CD4-positive, alpha-beta memory T cell (primary cell): ENCODE measurements at regions not wholly inside any gene's neighbourhood (a gene's known extent, or its start where the extent isn't known, plus 50 kb on each side); places are given as distances from the start of the nearest gene placed in this dataset.

ENCODE experiments used
- CTCF ChIA-PET: fragments of 350-600 bp; sonication (Branson Sonifier 250); formaldehyde crosslinking; loops from one replicate; lab custom pipeline; 2021; ENCODE audit warnings: inconsistent platforms; ENCODE audit not compliant: partially characterized antibody; lab: Charles Lee
- POLR2A ChIA-PET: fragments of 350-600 bp; sonication (Branson Sonifier 250); formaldehyde crosslinking; loops from one replicate; lab custom pipeline; 2021; ENCODE audit not compliant: partially characterized antibody; lab: Charles Lee
- DNase-seq, 5 donors: peaks; one replicate each; pipeline versions ENCODE4 v3.0.0 to v3.0.0-alpha.2; 2020 to 2022; ENCODE audit warnings: mixed read lengths in 1 of 5
- H3K27ac ChIP-seq: one replicate; pipeline ENCODE4 v1.7.0; 2013; ENCODE audit warnings: low read depth, low read length
- H3K27me3 ChIP-seq: 2 replicates; pipeline ENCODE4 v1.7.0; 2013; ENCODE audit warnings: mild to moderate bottlenecking, low read length, moderate library complexity; ENCODE audit not compliant: insufficient read depth
- H3K36me3 ChIP-seq: 2 replicates; pipeline ENCODE4 v1.7.0; 2013; ENCODE audit warnings: mild to moderate bottlenecking, low read length, moderate library complexity; ENCODE audit not compliant: insufficient read depth
- H3K4me1 ChIP-seq: 2 replicates; pipeline ENCODE4 v1.7.0; 2013; ENCODE audit warnings: mild to moderate bottlenecking, low read length, moderate library complexity; ENCODE audit not compliant: insufficient read depth
- H3K4me3 ChIP-seq, 2 donors: one replicate each; pipeline ENCODE4 v1.7.0; 2013; ENCODE audit warnings: low read length in 2 of 2, mild to moderate bottlenecking in 1 of 2
- H3K9me3 ChIP-seq, 2 donors: one replicate each; pipeline ENCODE4 v1.7.0; 2013; ENCODE audit warnings: low read length in 2 of 2, control low read depth in 1 of 2; ENCODE audit not compliant: control insufficient read depth in 1 of 2
- H3K27ac Mint-ChIP-seq, 7 donors: one replicate each; pipeline ENCODE4 v1.8.0; 2020 to 2021; ENCODE audit warnings: mixed read lengths in 7 of 7, mild to moderate bottlenecking in 6 of 7, inconsistent platforms in 3 of 7, moderate library complexity in 3 of 7
- H3K27me3 Mint-ChIP-seq, 2 donors: one replicate each; pipeline ENCODE4 v1.8.0; 2020 to 2021; ENCODE audit warnings: mixed read lengths in 2 of 2
- H3K36me3 Mint-ChIP-seq, 2 donors: one replicate each; pipeline ENCODE4 v1.8.0; 2020 to 2021; ENCODE audit warnings: mixed read lengths in 2 of 2, inconsistent platforms in 1 of 2, mild to moderate bottlenecking in 1 of 2
- H3K4me1 Mint-ChIP-seq, 4 donors: one replicate each; pipeline ENCODE4 v1.8.0; 2020 to 2021; ENCODE audit warnings: mixed read lengths in 4 of 4, mild to moderate bottlenecking in 1 of 4
- H3K4me3 Mint-ChIP-seq, 8 donors: one replicate each; pipeline ENCODE4 v1.8.0; 2020 to 2021; ENCODE audit warnings: mixed read lengths in 8 of 8, mild to moderate bottlenecking in 7 of 8, moderate library complexity in 6 of 8, inconsistent platforms in 3 of 8
- H3K9me3 Mint-ChIP-seq, 8 donors: one replicate each; pipeline ENCODE4 v1.8.0; 2020 to 2021; ENCODE audit warnings: mixed read lengths in 8 of 8, mild to moderate bottlenecking in 5 of 8, inconsistent platforms in 3 of 8, moderate library complexity in 1 of 8
- intact Hi-C: fragments of 100-400 bp; cut with micrococcal nuclease; formaldehyde crosslinking; loops from one replicate; pipeline ENCODE4 v1.15.1; 2023

- peak overlapping the region in 1 of 8 donors; percentile 10 for H3K4me3 Mint-ChIP-seq
- H3K9me3 ChIP-seq = no peaks in the 10 kb centered on the region
- no peak overlapping the region for H3K27ac ChIP-seq
- no peaks in the 10 kb centered on the region for H3K27me3 ChIP-seq
- no peak overlapping the region for H3K4me3 ChIP-seq
- peaks cover 34% of the 10 kb centered on the region for H3K4me1 ChIP-seq
- CTCF ChIA-PET = interaction anchor here (4.1 kb wide), 1 partner anchor 11 kb away, joined by 30 read pairs; no protein-coding TSS in a partner anchor
- no peak overlapping the region for H3K27ac Mint-ChIP-seq
- peaks cover 26 to 51% (median 37%) of the 10 kb centered on the region in 4 donors for H3K4me1 Mint-ChIP-seq
- H3K36me3 ChIP-seq = no peaks in the 10 kb centered on the region
- POLR2A ChIA-PET = no interaction called here
- H3K36me3 Mint-ChIP-seq = no peaks in the 10 kb centered on the region
- peaks cover 2% of the 10 kb centered on the region in 2 donors for H3K27me3 Mint-ChIP-seq
- H3K9me3 Mint-ChIP-seq = peaks cover 0 to 2% (median 0%) of the 10 kb centered on the region in 8 donors
- DNase-seq = no peak
- intact Hi-C loops = no loop called here
Measured at GRCh38 chr11:95717314-95717713, 72.3 kb downstream of the FAM76B start.

GRCh38 chr11:95716266-95716665 is 73.3 kb downstream of the FAM76B start:
- Histone ChIP-seq H3K9me3 (no peaks in the 10 kb centered on the region), H3K4me3 (no peak overlapping the region), H3K27ac (no peak overlapping the region), H3K36me3 (no peaks in the 10 kb centered on the region), H3K4me1 (peaks cover 31% of the 10 kb centered on the region), H3K27me3 (no peaks in the 10 kb centered on the region)
- peak overlapping the region in 3 of 8 donors; percentile 3 to 66 (median 23) for H3K4me3 Mint-ChIP-seq
- H3K9me3 Mint-ChIP-seq = peaks cover 0 to 2% (median 0%) of the 10 kb centered on the region in 8 donors
- ChIA-PET POLR2A (interaction anchor here (0.9 to 21.6 kb wide), 6 partner anchors 11 to 627 kb away, joined by 3 to 241 read pairs (median 4); partner anchors contain the start of genes ENDOD1, FAM76B and SESN3), CTCF (interaction anchor here (1.0 to 4.1 kb wide), 5 partner anchors 10 to 564 kb away, joined by 4 to 30 read pairs (median 7); no protein-coding TSS in a partner anchor)
- H3K36me3 Mint-ChIP-seq = no peaks in the 10 kb centered on the region
- peaks cover 4 to 9% of the 10 kb centered on the region in 2 donors for H3K27me3 Mint-ChIP-seq
- peak overlapping the region; percentile 8 to 75 (median 35) for H3K27ac Mint-ChIP-seq
- peaks cover 27 to 46% (median 37%) of the 10 kb centered on the region in 4 donors for H3K4me1 Mint-ChIP-seq
- DNase-seq = no peak
- intact Hi-C loops = no loop called here

- Histone ChIP-seq H3K4me3 (no peak overlapping the region), H3K4me1 (peaks cover 26% of the 10 kb centered on the region), H3K27ac (no peak overlapping the region), H3K36me3 (no peaks in the 10 kb centered on the region), H3K27me3 (no peaks in the 10 kb centered on the region), H3K9me3 (no peaks in the 10 kb centered on the region)
- Mint-ChIP-seq H3K4me1 (peaks cover 26 to 42% (median 34%) of the 10 kb centered on the region in 4 donors), H3K36me3 (no peaks in the 10 kb centered on the region), H3K27ac (peak overlapping the region; percentile 21 to 75 (median 35)), H3K9me3 (peaks cover 0 to 2% (median 0%) of the 10 kb centered on the region in 8 donors), H3K27me3 (peaks cover 7 to 11% of the 10 kb centered on the region in 2 donors), H3K4me3 (peak overlapping the region in 5 of 8 donors; percentile 4 to 66 (median 38))
- ChIA-PET POLR2A (interaction anchor here (0.8 to 21.6 kb wide), 8 partner anchors 10 to 626 kb away, joined by 3 to 241 read pairs (median 3); partner anchors contain the start of genes ENDOD1, FAM76B and SESN3), CTCF (interaction anchor here (1.0 to 4.1 kb wide), 5 partner anchors 10 to 563 kb away, joined by 4 to 30 read pairs (median 7); no protein-coding TSS in a partner anchor)
- no peak for DNase-seq
- intact Hi-C loops = no loop called here
Measured at GRCh38 chr11:95715777-95716241, 73.8 kb downstream of the FAM76B start.

GRCh38 chr11:95714843-95715776 is 74.5 kb downstream of the FAM76B start:
- DNase-seq = no peak
- peaks cover 7 to 13% of the 10 kb centered on the region in 2 donors for H3K27me3 Mint-ChIP-seq
- no peak overlapping the region for H3K4me3 ChIP-seq
- no peaks in the 10 kb centered on the region for H3K36me3 ChIP-seq
- peaks cover 23 to 36% (median 29%) of the 10 kb centered on the region in 4 donors for H3K4me1 Mint-ChIP-seq
- peak overlapping the region in 3 of 7 donors; percentile 4 to 28 (median 16) for H3K27ac Mint-ChIP-seq
- no peaks in the 10 kb centered on the region for H3K9me3 ChIP-seq
- peak overlapping the region in 3 of 8 donors; percentile 23 to 66 (median 40) for H3K4me3 Mint-ChIP-seq
- no peak overlapping the region for H3K27ac ChIP-seq
- H3K36me3 Mint-ChIP-seq = no peaks in the 10 kb centered on the region
- H3K4me1 ChIP-seq = peaks cover 20% of the 10 kb centered on the region
- intact Hi-C loops = no loop called here
- peaks cover 0 to 2% (median 0%) of the 10 kb centered on the region in 8 donors for H3K9me3 Mint-ChIP-seq
- ChIA-PET CTCF (interaction anchor here (1.0 to 4.1 kb wide), 5 partner anchors 9 to 563 kb away, joined by 4 to 30 read pairs (median 7); no protein-coding TSS in a partner anchor), POLR2A (interaction anchor here (0.8 to 21.6 kb wide), 8 partner anchors 10 to 626 kb away, joined by 3 to 241 read pairs (median 3); partner anchors contain the start of genes ENDOD1, FAM76B and SESN3)
- H3K27me3 ChIP-seq = no peaks in the 10 kb centered on the region

- Mint-ChIP-seq H3K9me3 (peaks cover 0 to 2% (median 0%) of the 10 kb centered on the region in 8 donors), H3K4me3 (no peak overlapping the region), H3K27me3 (peaks cover 7 to 14% of the 10 kb centered on the region in 2 donors), H3K36me3 (no peaks in the 10 kb centered on the region), H3K27ac (no peak overlapping the region), H3K4me1 (peaks cover 19 to 26% (median 20%) of the 10 kb centered on the region in 4 donors)
- no peaks in the 10 kb centered on the region for H3K27me3 ChIP-seq
- H3K27ac ChIP-seq = no peak overlapping the region
- H3K4me3 ChIP-seq = no peak overlapping the region
- ChIA-PET CTCF (interaction anchor here (1.2 to 4.1 kb wide), 2 partner anchors 7 to 482 kb away, joined by 3 to 30 read pairs; no protein-coding TSS in a partner anchor), POLR2A (interaction anchor here (21.6 kb wide), 1 partner anchor 483 kb away, joined by 241 read pairs; the partner anchor contains the start of gene SESN3)
- no peak for DNase-seq
- H3K4me1 ChIP-seq = peaks cover 19% of the 10 kb centered on the region
- no peaks in the 10 kb centered on the region for H3K36me3 ChIP-seq
- intact Hi-C loops = no loop called here
- no peaks in the 10 kb centered on the region for H3K9me3 ChIP-seq
Measured at GRCh38 chr11:95713428-95713827, 76.2 kb downstream of the FAM76B start.

- POLR2A ChIA-PET = interaction anchor here (1.0 to 21.6 kb wide), 3 partner anchors 481 to 561 kb away, joined by 3 to 241 read pairs (median 3); partner anchors contain the start of gene SESN3
- Mint-ChIP-seq H3K9me3 (no peaks in the 10 kb centered on the region), H3K27me3 (peaks cover 7 to 14% of the 10 kb centered on the region in 2 donors), H3K27ac (no peak overlapping the region), H3K4me1 (peaks cover 15 to 19% (median 18%) of the 10 kb centered on the region in 4 donors), H3K4me3 (no peak overlapping the region), H3K36me3 (no peaks in the 10 kb centered on the region)
- intact Hi-C loops = no loop called here
- H3K4me1 ChIP-seq = peaks cover 19% of the 10 kb centered on the region
- H3K27ac ChIP-seq = no peak overlapping the region
- no peak for DNase-seq
- no peaks in the 10 kb centered on the region for H3K9me3 ChIP-seq
- no peaks in the 10 kb centered on the region for H3K27me3 ChIP-seq
- H3K36me3 ChIP-seq = no peaks in the 10 kb centered on the region
- CTCF ChIA-PET = interaction anchor here (1.4 to 11.3 kb wide), 2 partner anchors 12 to 557 kb away, joined by 4 to 446 read pairs; no protein-coding TSS in a partner anchor
- H3K4me3 ChIP-seq = no peak overlapping the region
Measured at GRCh38 chr11:95711945-95712221, 77.7 kb downstream of the FAM76B start.
